Left ventricle myocardium superior (tissue), 1 donor: ENCODE measurements at regions not wholly inside any gene's neighbourhood (a gene's known extent, or its start where the extent isn't known, plus 50 kb on each side); places are given as distances from the start of the nearest gene placed in this dataset.
"Not testable (repeated sequence)": the region's sequence is repeated elsewhere in the genome, so short reads cannot be mapped to it uniquely, and the experiment has no call there.

ENCODE experiments used
- ATAC-seq: fragments of 200-7000 bp; cut with Tn5 transposase; one replicate; pipeline ENCODE4 v1.9.1; 2020; ENCODE audit warnings: mild to moderate bottlenecking, moderate library complexity
- DNase-seq: peaks from one replicate; pipeline ENCODE4 v3.0.0-alpha.2; 2020
- intact Hi-C: fragments of 100-400 bp; cut with micrococcal nuclease; formaldehyde crosslinking; loops from one replicate; pipeline ENCODE4 v1.11.0; 2022
- donor health status: DM: no; HTN: yes; CAD: no; lungs with severe emphysema.

- DNase-seq (no peak), ATAC-seq (no peak)
- intact Hi-C loops: no loop called here
These were observed 52.5 kb downstream of the RHOB start for GRCh38 chr2:20499387-20499786.

GRCh38 chr2:20501974-20502373, 55.1 kb downstream of the RHOB start:
- intact Hi-C loops: no loop called here
- no peak for DNase-seq
- peak; percentile 61 for ATAC-seq

GRCh38 chr2:20502496-20502895, 55.6 kb downstream of the RHOB start:
- intact Hi-C loops, DNase-seq, ATAC-seq: not testable (repeated sequence)

- DNase-seq (no peak), ATAC-seq (no peak)
- intact Hi-C loops: no loop called here
These were observed 57.3 kb downstream of the RHOB start for GRCh38 chr2:20504174-20504573.

GRCh38 chr2:20506201-20506685, 59.4 kb downstream of the RHOB start:
- intact Hi-C loops: no loop called here
- peak; percentile 40 for ATAC-seq
- no peak for DNase-seq

- intact Hi-C loops: no loop called here
- ATAC-seq (peak; percentile 20), DNase-seq (no peak)
These were observed 60.4 kb downstream of the RHOB start for GRCh38 chr2:20507166-20507692.

- ATAC-seq (no peak), DNase-seq (no peak)
- intact Hi-C loops: no loop called here
These were observed 60.8 kb downstream of the RHOB start for GRCh38 chr2:20507711-20508110.

GRCh38 chr2:20509301-20509769, 62.5 kb downstream of the RHOB start:
- intact Hi-C loops: no loop called here
- DNase-seq: no peak
- no peak for ATAC-seq

GRCh38 chr2:20509770-20510490, 63.1 kb downstream of the RHOB start:
- peak; percentile 40 for ATAC-seq
- intact Hi-C loops: no loop called here
- DNase-seq: no peak

GRCh38 chr2:20511130-20511529, 64.3 kb downstream of the RHOB start:
- ATAC-seq (no peak), DNase-seq (no peak)
- intact Hi-C loops: no loop called here

GRCh38 chr2:20512061-20512605, 65.3 kb downstream of the RHOB start:
- no peak for ATAC-seq
- no peak for DNase-seq
- intact Hi-C loops: no loop called here

GRCh38 chr2:20513946-20514345, 67.1 kb downstream of the RHOB start:
- ATAC-seq: no peak
- DNase-seq: no peak
- intact Hi-C loops: no loop called here

- intact Hi-C loops: no loop called here
- peak; percentile 72 for ATAC-seq
- no peak for DNase-seq
These were observed 67.9 kb downstream of the RHOB start for GRCh38 chr2:20514596-20515269.

GRCh38 chr2:20515290-20516220, 68.7 kb downstream of the RHOB start:
- ATAC-seq (no peak), DNase-seq (no peak)
- intact Hi-C loops: no loop called here

GRCh38 chr2:20516291-20516645, 69.4 kb downstream of the RHOB start:
- intact Hi-C loops: no loop called here
- DNase-seq: no peak
- no peak for ATAC-seq

- intact Hi-C loops: no loop called here
- ATAC-seq (peak; percentile 69), DNase-seq (no peak)
These were observed 69.9 kb downstream of the RHOB start for GRCh38 chr2:20516646-20517341.

GRCh38 chr2:20519309-20519708, 72.4 kb downstream of the RHOB start:
- intact Hi-C loops: no loop called here

GRCh38 chr2:20520128-20520527, 73.3 kb downstream of the RHOB start:
- ATAC-seq (no peak), DNase-seq (no peak)
- intact Hi-C loops: no loop called here

More at GRCh38 chr2:20519309-20519708, 72.4 kb downstream of the RHOB start:
- ATAC-seq (no peak), DNase-seq (no peak)

GRCh38 chr2:20521193-20521592, 74.3 kb downstream of the RHOB start:
- no peak for ATAC-seq
- no peak for DNase-seq
- intact Hi-C loops: no loop called here
